ENCODE measurements at regions not wholly inside any gene's neighbourhood (a gene's known extent, or its start where the extent isn't known, plus 50 kb on each side); places are given as distances from the start of the nearest gene placed in this dataset.

- DNase-seq (ENCODE audit: low read depth in 2 of 2), result no peak
- no peak for TF ChIP-seq CTCF (IDR thresholded peaks at IDR 0.05; ENCODE audit: low read depth, low read length)
Measured at GRCh38 chr2:11054783-11055678, 100.2 kb upstream of the SLC66A3 start.

GRCh38 chr2:11055679-11056215, 99.5 kb upstream of the SLC66A3 start:
- DNase-seq (ENCODE audit: low read depth in 2 of 2), result no peak
- TF ChIP-seq CTCF (IDR thresholded peaks at IDR 0.05; ENCODE audit: low read depth, low read length), result no peak
- H3K4me3 ChIP-seq (replicated peaks in 1 of 2; ENCODE audit: low read depth in 2 of 2, low read length in 2 of 2), result no peak overlapping the region

More at GRCh38 chr2:11054783-11055678, 100.2 kb upstream of the SLC66A3 start:
- no peak overlapping the region for H3K4me3 ChIP-seq (replicated peaks in 1 of 2; ENCODE audit: low read depth in 2 of 2, low read length in 2 of 2)

GRCh38 chr2:11056614-11057013, 98.7 kb upstream of the SLC66A3 start:
- DNase-seq (ENCODE audit: low read depth in 2 of 2), result peak; percentile 48 to 68
- no peak for TF ChIP-seq CTCF (IDR thresholded peaks at IDR 0.05; ENCODE audit: low read depth, low read length)
- no peak overlapping the region for H3K4me3 ChIP-seq (replicated peaks in 1 of 2; ENCODE audit: low read depth in 2 of 2, low read length in 2 of 2)

GRCh38 chr2:11057031-11057430, 98.2 kb upstream of the SLC66A3 start:
- no peak for TF ChIP-seq CTCF (IDR thresholded peaks at IDR 0.05; ENCODE audit: low read depth, low read length)
- no peak for DNase-seq (ENCODE audit: low read depth in 2 of 2)
- no peak overlapping the region for H3K4me3 ChIP-seq (replicated peaks in 1 of 2; ENCODE audit: low read depth in 2 of 2, low read length in 2 of 2)

- DNase-seq (ENCODE audit: low read depth in 2 of 2), result no peak
- TF ChIP-seq CTCF (IDR thresholded peaks at IDR 0.05; ENCODE audit: low read depth, low read length), result no peak
- H3K4me3 ChIP-seq (replicated peaks in 1 of 2; ENCODE audit: low read depth in 2 of 2, low read length in 2 of 2), result no peak overlapping the region
Measured at GRCh38 chr2:11058129-11058528, 97.1 kb upstream of the SLC66A3 start.

- H3K4me3 ChIP-seq (replicated peaks in 1 of 2; ENCODE audit: low read depth in 2 of 2, low read length in 2 of 2), result no peak overlapping the region
- no peak for DNase-seq (ENCODE audit: low read depth in 2 of 2)
- no peak for TF ChIP-seq CTCF (IDR thresholded peaks at IDR 0.05; ENCODE audit: low read depth, low read length)
Measured at GRCh38 chr2:11060376-11061169, 94.7 kb upstream of the SLC66A3 start.

Measured in cardiac fibroblast (primary cell).